ENCODE measurements at regions not wholly inside any gene's neighbourhood (a gene's known extent, or its start where the extent isn't known, plus 50 kb on each side); places are given as distances from the start of the nearest gene placed in this dataset.

GRCh38 chr10:113300201-113300600, 252.7 kb upstream of the HABP2 start:
- no peaks in the 10 kb centered on the region for H3K4me1 ChIP-seq (replicated peaks in 1 of 2; ENCODE audit: control insufficient read depth in 2 of 2, insufficient read depth in 2 of 2, low read length in 2 of 2)
- no peak overlapping the region for H3K9ac ChIP-seq (ENCODE audit: insufficient read depth in 1 of 2, low read depth in 2 of 2, low read length in 2 of 2)
- H3K4me3 ChIP-seq = no peak overlapping the region
- no peaks in the 10 kb centered on the region for H3K9me1 ChIP-seq (ENCODE audit: control insufficient read depth, insufficient read depth, low read length)
- ATAC-seq = no peak
- H3K27ac ChIP-seq (ENCODE audit: extremely low read depth, low read depth, low read length) = no peak overlapping the region
- no peaks in the 10 kb centered on the region for H4K20me1 ChIP-seq (replicated peaks; ENCODE audit: control insufficient read depth, insufficient read depth, low read length)
- intact Hi-C loops (cut with micrococcal nuclease) = no loop called here
- no peaks in the 10 kb centered on the region for H3K79me2 ChIP-seq (ENCODE audit: control insufficient read depth, insufficient read depth, low read length)
- peaks cover 0 to 12% of the 10 kb centered on the region in 2 experiments; a peak in 2 of 5 replicates for H3K27me3 ChIP-seq (ENCODE audit: control insufficient read depth in 2 of 2, insufficient read depth in 2 of 2, low read length in 2 of 2)
- no peak overlapping the region for H3K4me2 ChIP-seq (ENCODE audit: insufficient read depth, low read length)
- no peak for DNase-seq (ENCODE audit: extremely low read depth in 1 of 4, low spot score in 3 of 4)
- CTCF ChIA-PET (ENCODE audit: low intra/inter-chr PET ratio) = no interaction called here
- no peaks in the 10 kb centered on the region for H3K36me3 ChIP-seq (ENCODE audit: control insufficient read depth, insufficient read depth, low read length)
- no peak overlapping the region for H2AFZ ChIP-seq (ENCODE audit: low read depth, low read length)
- no peak for FAIRE-seq
- H3K9me3 ChIP-seq (replicated peaks; ENCODE audit: control insufficient read depth, insufficient read depth, low read depth, low read length) = no peaks in the 10 kb centered on the region
- POLR2A ChIA-PET = no interaction called here
- TF ChIP-seq GMEB1 (CRISPR knock-in tag; IDR thresholded peaks at IDR 0.05) = no peak
- TF ChIP-seq NFIC (IDR thresholded peaks at IDR 0.05) = no peak
- TF ChIP-seq NRF1 (conservative IDR thresholded peaks at IDR 0.05 in 1 of 2, IDR thresholded peaks at IDR 0.05 in 1 of 2) = no peak
- TF ChIP-seq GATAD2A (IDR thresholded peaks at IDR 0.05) = no peak
- no peak for TF ChIP-seq PHB2 (IDR thresholded peaks at IDR 0.05; ENCODE audit: low read depth)
- no peak for TF ChIP-seq ZNF655 (CRISPR knock-in tag; IDR thresholded peaks at IDR 0.05)
- TF ChIP-seq PHB (CRISPR knock-in tag; IDR thresholded peaks at IDR 0.05) = no peak
- no peak for TF ChIP-seq ZBTB11 (CRISPR knock-in tag; IDR thresholded peaks at IDR 0.05)
- TF ChIP-seq ZNF75A (CRISPR knock-in tag; IDR thresholded peaks at IDR 0.05) = no peak
- TF ChIP-seq U2AF1 (optimal IDR thresholded peaks at IDR 0.05; ENCODE audit: low read depth, low read length) = no peak
- no peak for TF ChIP-seq ZNF175 (CRISPR knock-in tag; IDR thresholded peaks at IDR 0.05; ENCODE audit: low read depth)
- TF ChIP-seq TGIF2 (CRISPR knock-in tag; IDR thresholded peaks at IDR 0.05) = no peak
- TF ChIP-seq STAT5B (CRISPR knock-in tag; IDR thresholded peaks at IDR 0.05) = no peak
- TF ChIP-seq MLLT1 (IDR thresholded peaks at IDR 0.05) = no peak
- in situ Hi-C loops (cut with MboI) = no loop called here
- BruUV-seq (replicated peaks) = no TSS peak

Data from K562 (cell line).